Testis (tissue), 2 donors: ENCODE measurements at regions not wholly inside any gene's neighbourhood (a gene's known extent, or its start where the extent isn't known, plus 50 kb on each side); places are given as distances from the start of the nearest gene placed in this dataset.

Source experiments
- DNase-seq: peaks from one replicate; pipeline ENCODE4 v3.0.0-alpha.2; 2019
- H3K27ac ChIP-seq, 2 donors: fragments of 200-600 bp; sonication (generic); one replicate each; pipeline ENCODE4 v1.5.1; 2019
- H3K27me3 ChIP-seq: fragments of 200-600 bp; sonication (generic); one replicate; pipeline ENCODE4 v1.5.1; 2019
- H3K36me3 ChIP-seq: fragments of 200-600 bp; sonication (generic); one replicate; pipeline ENCODE4 v1.5.1; 2017; ENCODE audit warnings: low read depth; ENCODE audit errors: missing control alignments
- H3K4me1 ChIP-seq: fragments of 200-600 bp; sonication (generic); one replicate; pipeline ENCODE4 v1.5.1; 2019
- H3K4me3 ChIP-seq, 2 donors: fragments of 200-600 bp; sonication (generic); one replicate each; pipeline ENCODE4 v1.5.1; 2017 to 2019
- H3K9me3 ChIP-seq: fragments of 200-600 bp; sonication (generic); one replicate; pipeline ENCODE4 v1.5.1; 2017
- POLR2A ChIP-seq: fragments of 450-650 bp; IDR thresholded peaks from one replicate; pipeline ENCODE4 v1.6.1; 2017; ENCODE audit warnings: antibody characterized with exemption, mild to moderate bottlenecking, moderate library complexity
- WGBS, 2 donors: methylation state at CpG; one replicate each; pipeline ENCODE4 v1.1.5; 2018; 5-methylcytosine and 5-hydroxymethylcytosine counted together
- intact Hi-C: fragments of 100-400 bp; cut with DNase I; formaldehyde crosslinking; loops from one replicate; pipeline ENCODE4 v1.15.1; 2023; ENCODE audit warnings: low total_unique reads
- TF ChIP-seq, protein P1 (sequence below), 3 experiments: fragments of 450-650 bp in 2 of 3; fragments of 200-600 bp in 1 of 3; sonication (generic) in 1 of 3; IDR thresholded peaks; one replicate each; pipeline ENCODE4 v1.5.1; 2016 to 2019; ENCODE audit warnings: antibody characterized with exemption in 3 of 3, mild to moderate bottlenecking in 2 of 3, moderate library complexity in 1 of 3

DNA sequence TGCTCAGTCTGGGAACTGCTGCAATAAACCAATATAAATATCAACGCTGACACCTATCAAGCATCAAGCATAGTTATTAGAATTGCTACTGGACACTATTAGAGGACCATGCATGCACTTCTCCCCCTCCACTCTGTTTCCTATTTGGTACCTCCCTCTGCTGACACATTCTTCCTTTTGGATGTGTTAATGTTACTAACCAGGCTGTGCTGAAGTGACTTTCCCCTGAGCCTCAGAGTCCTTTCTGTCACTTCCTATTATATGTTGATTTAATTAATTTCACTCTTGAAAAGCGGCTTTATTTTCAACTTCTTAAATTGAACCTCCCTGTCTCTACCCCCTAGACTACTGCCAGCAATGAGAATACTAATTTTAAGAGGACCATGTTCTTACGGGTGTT, 379.1 kb downstream of the MCTP2 start:
- 85% methylated on average over 3 of the region's 3 CpGs for WGBS, 2 donors
- Histone ChIP-seq H3K27me3 (no peaks in the 10 kb centered on the region), H3K4me3 (no peak overlapping the region), H3K27ac (no peak overlapping the region), H3K9me3 (no peaks in the 10 kb centered on the region), H3K4me1 (no peaks in the 10 kb centered on the region), H3K36me3 (no peaks in the 10 kb centered on the region)
- no peak for DNase-seq
- TF ChIP-seq POLR2A = no peak
- TF ChIP-seq, protein P1, sequence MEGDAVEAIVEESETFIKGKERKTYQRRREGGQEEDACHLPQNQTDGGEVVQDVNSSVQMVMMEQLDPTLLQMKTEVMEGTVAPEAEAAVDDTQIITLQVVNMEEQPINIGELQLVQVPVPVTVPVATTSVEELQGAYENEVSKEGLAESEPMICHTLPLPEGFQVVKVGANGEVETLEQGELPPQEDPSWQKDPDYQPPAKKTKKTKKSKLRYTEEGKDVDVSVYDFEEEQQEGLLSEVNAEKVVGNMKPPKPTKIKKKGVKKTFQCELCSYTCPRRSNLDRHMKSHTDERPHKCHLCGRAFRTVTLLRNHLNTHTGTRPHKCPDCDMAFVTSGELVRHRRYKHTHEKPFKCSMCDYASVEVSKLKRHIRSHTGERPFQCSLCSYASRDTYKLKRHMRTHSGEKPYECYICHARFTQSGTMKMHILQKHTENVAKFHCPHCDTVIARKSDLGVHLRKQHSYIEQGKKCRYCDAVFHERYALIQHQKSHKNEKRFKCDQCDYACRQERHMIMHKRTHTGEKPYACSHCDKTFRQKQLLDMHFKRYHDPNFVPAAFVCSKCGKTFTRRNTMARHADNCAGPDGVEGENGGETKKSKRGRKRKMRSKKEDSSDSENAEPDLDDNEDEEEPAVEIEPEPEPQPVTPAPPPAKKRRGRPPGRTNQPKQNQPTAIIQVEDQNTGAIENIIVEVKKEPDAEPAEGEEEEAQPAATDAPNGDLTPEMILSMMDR (IDR thresholded peaks at IDR 0.05) = no peak
- intact Hi-C loops = no loop called here

DNA sequence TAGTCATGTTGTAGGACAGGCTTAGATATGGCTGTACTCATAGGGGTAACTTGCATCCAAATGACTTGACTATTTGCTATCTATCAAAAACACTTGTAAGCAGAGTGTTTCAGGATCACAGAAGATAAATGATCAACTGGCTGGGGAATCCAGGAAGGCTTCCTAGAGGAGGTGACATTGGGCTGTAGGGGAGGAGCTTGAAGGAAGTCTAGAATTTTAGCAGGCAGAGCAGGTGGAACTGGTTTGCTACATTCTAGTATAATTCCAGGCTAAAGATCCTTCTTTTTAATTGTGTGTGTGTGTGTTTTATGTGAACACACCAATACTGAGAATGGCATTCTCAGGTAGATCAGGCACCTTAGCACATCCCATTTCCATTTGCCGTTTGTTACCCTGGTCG, 380.3 kb downstream of the MCTP2 start:
- Histone ChIP-seq H3K27ac (no peak overlapping the region), H3K36me3 (no peaks in the 10 kb centered on the region), H3K9me3 (no peaks in the 10 kb centered on the region), H3K4me1 (no peaks in the 10 kb centered on the region), H3K27me3 (no peaks in the 10 kb centered on the region), H3K4me3 (no peak overlapping the region)
- intact Hi-C loops = no loop called here
- 93 to 97% methylated on average over 2 of the region's 2 CpGs for WGBS, 2 donors
- TF ChIP-seq POLR2A = no peak
- TF ChIP-seq, protein P1 (IDR thresholded peaks at IDR 0.05) = no peak
- no peak for DNase-seq

DNA sequence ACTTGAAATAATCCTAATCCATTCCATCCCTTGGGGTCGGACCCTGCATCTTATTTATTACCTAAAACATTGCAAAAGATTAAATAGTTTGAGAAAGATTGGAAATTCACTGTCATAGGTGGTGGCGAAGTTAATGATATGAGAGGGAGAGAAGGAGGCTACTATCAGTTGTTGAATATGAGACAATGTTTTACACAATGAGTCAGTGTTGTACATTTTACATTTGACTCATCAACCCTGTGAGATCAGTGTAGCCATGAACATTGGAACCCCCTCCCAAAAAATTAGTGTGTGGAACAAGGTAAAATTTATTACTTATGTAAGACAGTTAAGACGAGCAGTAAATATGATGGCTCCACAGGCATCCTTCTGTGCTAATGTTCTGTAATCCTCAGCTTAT, 384.3 kb downstream of the MCTP2 start:
- Histone ChIP-seq H3K4me3 (no peak overlapping the region), H3K27ac (no peak overlapping the region), H3K9me3 (no peaks in the 10 kb centered on the region), H3K4me1 (no peaks in the 10 kb centered on the region), H3K36me3 (no peaks in the 10 kb centered on the region), H3K27me3 (no peaks in the 10 kb centered on the region)
- WGBS, 2 donors = 89 to 93% methylated on average over 3 of the region's 3 CpGs
- DNase-seq = no peak
- TF ChIP-seq, protein P1 (IDR thresholded peaks at IDR 0.05) = no peak
- no peak for TF ChIP-seq POLR2A
- intact Hi-C loops = no loop called here

DNA sequence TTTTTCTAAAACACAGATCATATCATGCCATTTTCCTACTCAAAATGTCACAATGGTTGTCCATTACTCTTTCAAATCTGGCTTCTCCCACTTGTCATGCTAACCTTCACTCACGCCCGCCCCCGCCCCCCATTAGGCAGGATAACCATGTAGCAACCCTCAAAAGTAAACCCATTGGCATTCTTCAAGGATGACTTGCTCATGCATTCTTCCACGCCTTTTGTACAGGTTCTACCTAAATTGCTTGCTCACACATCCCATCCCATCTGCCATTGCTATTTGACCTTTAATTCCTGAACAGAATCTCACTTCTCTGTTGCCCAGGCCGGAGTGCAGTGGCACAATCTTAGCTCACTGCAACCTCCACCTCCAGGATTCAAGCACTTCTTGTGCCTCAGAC, 389.3 kb downstream of the MCTP2 start:
- no peak for DNase-seq
- intact Hi-C loops = no loop called here
- WGBS, 2 donors = 89 to 92% methylated on average over 5 of the region's 5 CpGs
- Histone ChIP-seq H3K36me3 (no peaks in the 10 kb centered on the region), H3K27me3 (no peaks in the 10 kb centered on the region), H3K9me3 (no peaks in the 10 kb centered on the region), H3K4me1 (no peaks in the 10 kb centered on the region), H3K4me3 (no peak overlapping the region), H3K27ac (no peak overlapping the region)
- TF ChIP-seq POLR2A = no peak
- TF ChIP-seq, protein P1 (IDR thresholded peaks at IDR 0.05) = no peak

DNA sequence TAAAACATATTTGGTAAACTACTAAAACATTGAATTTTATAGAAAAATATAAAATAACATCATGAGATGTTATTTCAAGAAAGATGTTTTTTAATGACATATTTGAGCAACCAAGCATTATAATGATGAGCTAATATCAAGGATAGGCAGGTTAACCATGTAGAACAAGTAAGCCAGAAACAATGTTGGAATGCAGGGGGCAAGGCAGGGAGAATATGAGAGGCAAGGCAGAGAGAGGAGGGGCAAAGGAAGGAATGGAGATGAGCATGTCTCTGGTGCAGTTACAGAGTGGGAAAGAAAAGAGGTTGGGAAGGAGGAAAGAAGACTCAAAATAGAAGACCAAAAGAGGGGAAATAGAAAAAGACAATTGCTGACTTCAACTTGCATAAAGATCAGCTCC, 390.4 kb downstream of the MCTP2 start:
- TF ChIP-seq, protein P1 (IDR thresholded peaks at IDR 0.05) = no peak
- TF ChIP-seq POLR2A = no peak
- intact Hi-C loops = no loop called here
- DNase-seq = no peak

More for the DNA sequence above, 390.4 kb downstream of the MCTP2 start:
- Histone ChIP-seq H3K9me3 (no peaks in the 10 kb centered on the region), H3K27me3 (no peaks in the 10 kb centered on the region), H3K4me3 (no peak overlapping the region), H3K4me1 (no peaks in the 10 kb centered on the region), H3K36me3 (no peaks in the 10 kb centered on the region), H3K27ac (no peak overlapping the region)
